PC-9 (cell line): ENCODE measurements at regions not wholly inside any gene's neighbourhood (a gene's known extent, or its start where the extent isn't known, plus 50 kb on each side); places are given as distances from the start of the nearest gene placed in this dataset.

ENCODE experiments used
- BruUV-seq: library from RNA; stranded (reverse); fragments of 400-500 nt; replicated peaks from 2 replicates; lab custom pipeline; 2021; lab: Mats Ljungman, UMichigan
- CTCF ChIA-PET: fragments of 300-600 bp; sonication (Branson Sonifier 250); formaldehyde crosslinking; loops from one replicate; lab custom pipeline; 2022; ENCODE audit warnings: antibody characterized with exemption; lab: Charles Lee
- POLR2A ChIA-PET: fragments of 300-600 bp; sonication (Branson Sonifier 250); formaldehyde crosslinking; loops from one replicate; lab custom pipeline; 2022; ENCODE audit warnings: antibody characterized with exemption; ENCODE audit not compliant: unreplicated experiment; lab: Charles Lee
- DNase-seq, 2 experiments: peaks; one replicate each; pipeline versions ENCODE4 v3.0.0 to v3.0.0-alpha.2; 2015 to 2022; ENCODE audit warnings: mixed read lengths in 1 of 2
- H2AFZ ChIP-seq: fragments of 200-600 bp; sonication (generic); 2 replicates; pipeline ENCODE4 v1.8.1; 2017; ENCODE audit warnings: antibody characterized with exemption
- H3F3A ChIP-seq: fragments of 200-600 bp; sonication (generic); 2 replicates; pipeline ENCODE4 v1.8.1; 2017; ENCODE audit warnings: antibody characterized with exemption, mild to moderate bottlenecking, low read depth; ENCODE audit not compliant: insufficient read depth
- H3K27ac ChIP-seq: fragments of 200-600 bp; sonication (generic); 2 replicates; pipeline ENCODE4 v1.6.1; 2016; ENCODE audit warnings: mixed run types
- H3K27me3 ChIP-seq: fragments of 200-600 bp; sonication (generic); 2 replicates; pipeline ENCODE4 v1.6.1; 2016; ENCODE audit warnings: low read depth, mixed run types; ENCODE audit not compliant: insufficient read depth
- H3K36me3 ChIP-seq: fragments of 200-600 bp; sonication (generic); 2 replicates; pipeline ENCODE4 v1.6.1; 2016; ENCODE audit warnings: low read depth, mixed run types
- H3K4me1 ChIP-seq: fragments of 200-600 bp; sonication (generic); replicated peaks from 2 replicates; pipeline ENCODE4 v1.6.1; 2016; ENCODE audit warnings: mixed run types; ENCODE audit not compliant: insufficient read depth
- H3K4me2 ChIP-seq: fragments of 200-600 bp; sonication (generic); 2 replicates; pipeline ENCODE4 v1.6.1; 2017; ENCODE audit warnings: mixed run types
- H3K4me3 ChIP-seq: fragments of 200-600 bp; sonication (generic); 2 replicates; pipeline ENCODE4 v1.6.1; 2016; ENCODE audit warnings: mixed run types
- H3K79me2 ChIP-seq: fragments of 200-600 bp; sonication (generic); 2 replicates; pipeline ENCODE4 v1.6.1; 2017; ENCODE audit warnings: low read depth, mixed run types
- H3K9me2 ChIP-seq: fragments of 200-600 bp; sonication (generic); 2 replicates; pipeline ENCODE4 v1.8.1; 2017; ENCODE audit warnings: mild to moderate bottlenecking; ENCODE audit not compliant: insufficient read depth
- H3K9me3 ChIP-seq: fragments of 200-600 bp; sonication (generic); 2 replicates; pipeline ENCODE4 v1.8.1; 2016; ENCODE audit warnings: low read depth; ENCODE audit not compliant: insufficient read depth
- H4K20me1 ChIP-seq: fragments of 200-600 bp; sonication (generic); 2 replicates; pipeline ENCODE4 v1.8.1; 2017; ENCODE audit not compliant: insufficient read depth
- CTCF ChIP-seq: fragments of 200-600 bp; sonication (generic); conservative IDR thresholded peaks from 2 replicates; pipeline ENCODE4 v1.6.1; 2017; ENCODE audit warnings: mixed run types, antibody characterized with exemption, mild to moderate bottlenecking, moderate library complexity
- EZH2 ChIP-seq: fragments of 200-600 bp; sonication (generic); IDR thresholded peaks from 2 replicates; pipeline ENCODE4 v1.8.0; 2017; ENCODE audit warnings: antibody characterized with exemption, low read depth
- intact Hi-C: fragments of 100-400 bp; cut with micrococcal nuclease; formaldehyde crosslinking; loops from one replicate; pipeline ENCODE4 v1.10.0; 2022; ENCODE audit not compliant: unreplicated experiment

GRCh38 chr12:58381546-58381945, 440.2 kb downstream of the ATP23 start:
- no peak overlapping the region for H3K27ac ChIP-seq
- no peak overlapping the region for H3K4me3 ChIP-seq
- H3K4me2 ChIP-seq = no peak overlapping the region
- H3K4me1 ChIP-seq = no peaks in the 10 kb centered on the region
- H3K79me2 ChIP-seq = no peaks in the 10 kb centered on the region
- no peak for DNase-seq
- no peaks in the 10 kb centered on the region for H3K36me3 ChIP-seq
- no peak overlapping the region for H2AFZ ChIP-seq
- ChIA-PET POLR2A (no interaction called here), CTCF (no interaction called here)
- TF ChIP-seq EZH2 (no peak), CTCF (no peak)
- no peaks in the 10 kb centered on the region for H3K27me3 ChIP-seq
- H3K9me3 ChIP-seq = no peaks in the 10 kb centered on the region
- intact Hi-C loops = no loop called here
- no peaks in the 10 kb centered on the region for H3F3A ChIP-seq
- no peaks in the 10 kb centered on the region for H4K20me1 ChIP-seq
- no TSS peak for BruUV-seq
- no peaks in the 10 kb centered on the region for H3K9me2 ChIP-seq

GRCh38 chr12:58384196-58384595, 442.8 kb downstream of the ATP23 start:
- ChIA-PET CTCF (no interaction called here), POLR2A (no interaction called here)
- H3F3A ChIP-seq = no peaks in the 10 kb centered on the region
- BruUV-seq = no TSS peak
- TF ChIP-seq EZH2 (no peak), CTCF (no peak)
- H3K27ac ChIP-seq = no peak overlapping the region
- H3K79me2 ChIP-seq = no peaks in the 10 kb centered on the region
- no peak for DNase-seq
- H2AFZ ChIP-seq = no peak overlapping the region
- no peaks in the 10 kb centered on the region for H3K27me3 ChIP-seq
- no peaks in the 10 kb centered on the region for H4K20me1 ChIP-seq
- H3K4me2 ChIP-seq = no peak overlapping the region
- H3K36me3 ChIP-seq = no peaks in the 10 kb centered on the region
- no peaks in the 10 kb centered on the region; the same call in 1 of the 2 replicates for H3K9me3 ChIP-seq
- no peaks in the 10 kb centered on the region for H3K9me2 ChIP-seq
- intact Hi-C loops = no loop called here
- no peaks in the 10 kb centered on the region for H3K4me1 ChIP-seq
- no peak overlapping the region for H3K4me3 ChIP-seq

GRCh38 chr12:58386136-58386535, 444.8 kb downstream of the ATP23 start:
- Histone ChIP-seq H3F3A (no peaks in the 10 kb centered on the region), H3K4me1 (no peaks in the 10 kb centered on the region), H2AFZ (no peak overlapping the region), H3K4me2 (no peak overlapping the region), H3K79me2 (no peaks in the 10 kb centered on the region), H3K9me2 (no peaks in the 10 kb centered on the region), H3K27me3 (no peaks in the 10 kb centered on the region), H3K4me3 (no peak overlapping the region), H3K36me3 (no peaks in the 10 kb centered on the region), H4K20me1 (no peaks in the 10 kb centered on the region), H3K27ac (no peak overlapping the region), H3K9me3 (no peaks in the 10 kb centered on the region; the same call in 1 of the 2 replicates)
- ChIA-PET CTCF (interaction anchor here (1.0 kb wide), 1 partner anchor 24 kb away, joined by 3 read pairs; no protein-coding TSS in a partner anchor), POLR2A (no interaction called here)
- no peak for DNase-seq
- no TSS peak for BruUV-seq
- intact Hi-C loops = no loop called here
- TF ChIP-seq CTCF (no peak), EZH2 (no peak)
